Gastroesophageal sphincter (tissue), 4 donors: ENCODE measurements at regions not wholly inside any gene's neighbourhood (a gene's known extent, or its start where the extent isn't known, plus 50 kb on each side); places are given as distances from the start of the nearest gene placed in this dataset.

Experiments
- ATAC-seq: fragments of 150-250 bp; one replicate; pipeline ENCODE4 v1.9.1; 2016; ENCODE audit warnings: mild to moderate bottlenecking, moderate library complexity
- H3K27ac ChIP-seq, 4 donors: fragments of 200-600 bp; sonication (generic) in 3 of 4; 1 replicate in 3 of 4; 2 replicates in 1 of 4; pipeline ENCODE4 v1.5.1; 2016 to 2019
- H3K27me3 ChIP-seq: fragments of 200-600 bp; sonication (generic); one replicate; pipeline ENCODE4 v1.5.1; 2019
- H3K36me3 ChIP-seq, 2 donors: fragments of 200-600 bp; sonication (generic); one replicate each; pipeline ENCODE4 v1.5.1; 2019; ENCODE audit warnings: control low read depth in 1 of 2
- H3K4me1 ChIP-seq, 3 donors: fragments of 200-600 bp; sonication (generic); 1 replicate in 2 of 3; 2 replicates in 1 of 3; pipeline ENCODE4 v1.5.1; 2016 to 2019; ENCODE audit warnings: control low read depth in 2 of 3
- H3K4me3 ChIP-seq, 2 donors: fragments of 200-600 bp; sonication (generic); one replicate each; pipeline ENCODE4 v1.5.1; 2019; ENCODE audit warnings: mild to moderate bottlenecking in 1 of 2, moderate library complexity in 1 of 2
- H3K9me3 ChIP-seq, 3 donors: fragments of 200-600 bp; sonication (generic); one replicate each; pipeline ENCODE4 v1.5.1; 2017 to 2019; ENCODE audit warnings: control low read depth in 2 of 3
- EP300 ChIP-seq: sonication (generic); formaldehyde crosslinking; IDR thresholded peaks from one replicate; pipeline ENCODE4 v1.6.1; 2017; ENCODE audit warnings: antibody characterized with exemption, mild to moderate bottlenecking
- POLR2A ChIP-seq, 2 donors: fragments of 450-650 bp; IDR thresholded peaks; one replicate each; pipeline ENCODE4 v1.6.1; 2017; ENCODE audit warnings: antibody characterized with exemption in 2 of 2, mild to moderate bottlenecking in 2 of 2, moderate library complexity in 1 of 2
- POLR2AphosphoS5 ChIP-seq: sonication (generic); formaldehyde crosslinking; IDR thresholded peaks from one replicate; pipeline ENCODE4 v1.6.1; 2017; ENCODE audit warnings: antibody characterized with exemption
- WGBS, 2 donors: methylation state at CpG; one replicate each; pipeline ENCODE4 v1.1.5; 2018; ENCODE audit warnings: low coverage in 1 of 2; 5-methylcytosine and 5-hydroxymethylcytosine counted together
- TF ChIP-seq, protein P1 (sequence below), 4 experiments: fragments of 200-600 bp in 2 of 4; fragments of 450-650 bp in 2 of 4; sonication (generic) in 1 of 4; IDR thresholded peaks; one replicate each; pipeline ENCODE4 v1.5.1; 2017 to 2019; ENCODE audit warnings: antibody characterized with exemption in 4 of 4, mild to moderate bottlenecking in 2 of 4, moderate library complexity in 2 of 4

DNA sequence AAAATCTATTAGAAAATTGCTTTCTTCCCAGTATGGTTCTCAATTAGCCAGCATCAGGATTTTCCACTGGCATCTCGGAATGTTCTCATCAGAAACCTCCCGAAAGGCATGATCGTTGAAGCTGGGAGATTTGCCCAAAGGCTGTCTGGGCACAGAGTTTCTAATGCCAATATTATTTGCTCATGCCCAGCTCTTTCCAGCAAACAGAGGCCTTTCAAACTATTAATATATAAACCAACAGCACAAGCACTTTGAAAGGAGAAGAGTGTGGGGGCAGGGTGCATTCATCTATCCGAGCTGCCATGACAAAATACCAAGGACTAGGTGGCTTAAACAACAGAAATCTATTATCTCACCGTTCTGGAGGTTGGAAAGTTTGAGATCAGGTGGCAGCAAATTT is 88.3 kb upstream of the MSX1 start:
- Histone ChIP-seq H3K9me3 (peaks cover 0 to 1% (median 0%) of the 10 kb centered on the region in 3 donors), H3K36me3 (no peaks in the 10 kb centered on the region), H3K4me1 (no peaks in the 10 kb centered on the region), H3K4me3 (no peak overlapping the region), H3K27me3 (no peaks in the 10 kb centered on the region), H3K27ac (no peak overlapping the region)
- ATAC-seq: no peak
- TF ChIP-seq EP300 (no peak), POLR2A (IDR thresholded peaks at IDR 0.05) (no peak), POLR2AphosphoS5 (no peak)
- TF ChIP-seq, protein P1, sequence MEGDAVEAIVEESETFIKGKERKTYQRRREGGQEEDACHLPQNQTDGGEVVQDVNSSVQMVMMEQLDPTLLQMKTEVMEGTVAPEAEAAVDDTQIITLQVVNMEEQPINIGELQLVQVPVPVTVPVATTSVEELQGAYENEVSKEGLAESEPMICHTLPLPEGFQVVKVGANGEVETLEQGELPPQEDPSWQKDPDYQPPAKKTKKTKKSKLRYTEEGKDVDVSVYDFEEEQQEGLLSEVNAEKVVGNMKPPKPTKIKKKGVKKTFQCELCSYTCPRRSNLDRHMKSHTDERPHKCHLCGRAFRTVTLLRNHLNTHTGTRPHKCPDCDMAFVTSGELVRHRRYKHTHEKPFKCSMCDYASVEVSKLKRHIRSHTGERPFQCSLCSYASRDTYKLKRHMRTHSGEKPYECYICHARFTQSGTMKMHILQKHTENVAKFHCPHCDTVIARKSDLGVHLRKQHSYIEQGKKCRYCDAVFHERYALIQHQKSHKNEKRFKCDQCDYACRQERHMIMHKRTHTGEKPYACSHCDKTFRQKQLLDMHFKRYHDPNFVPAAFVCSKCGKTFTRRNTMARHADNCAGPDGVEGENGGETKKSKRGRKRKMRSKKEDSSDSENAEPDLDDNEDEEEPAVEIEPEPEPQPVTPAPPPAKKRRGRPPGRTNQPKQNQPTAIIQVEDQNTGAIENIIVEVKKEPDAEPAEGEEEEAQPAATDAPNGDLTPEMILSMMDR (IDR thresholded peaks at IDR 0.05): no peak
- WGBS, 2 donors: 73 to 81% methylated on average over 4 to 5 of the region's 5 CpGs

DNA sequence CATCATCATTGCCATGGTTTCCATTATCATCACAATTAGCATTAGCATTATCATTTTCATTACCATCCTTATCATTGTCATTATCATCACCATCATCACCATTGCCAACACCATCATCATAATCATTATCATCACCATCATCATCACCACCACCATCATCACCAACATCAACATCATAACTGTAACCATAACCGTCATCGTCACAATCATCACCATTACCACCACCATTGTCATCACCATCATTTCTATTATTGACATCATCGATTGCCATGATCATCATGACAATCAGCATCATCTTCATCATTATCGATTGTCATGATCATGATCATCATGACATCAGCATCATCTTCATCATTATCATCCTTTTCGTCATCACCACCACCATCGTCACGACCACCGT is 88.9 kb upstream of the MSX1 start:
- 86 to 96% methylated on average over 6 to 8 of the region's 8 CpGs for WGBS, 2 donors
- TF ChIP-seq POLR2AphosphoS5: no peak
- TF ChIP-seq, protein P1 (IDR thresholded peaks at IDR 0.05): no peak

DNA sequence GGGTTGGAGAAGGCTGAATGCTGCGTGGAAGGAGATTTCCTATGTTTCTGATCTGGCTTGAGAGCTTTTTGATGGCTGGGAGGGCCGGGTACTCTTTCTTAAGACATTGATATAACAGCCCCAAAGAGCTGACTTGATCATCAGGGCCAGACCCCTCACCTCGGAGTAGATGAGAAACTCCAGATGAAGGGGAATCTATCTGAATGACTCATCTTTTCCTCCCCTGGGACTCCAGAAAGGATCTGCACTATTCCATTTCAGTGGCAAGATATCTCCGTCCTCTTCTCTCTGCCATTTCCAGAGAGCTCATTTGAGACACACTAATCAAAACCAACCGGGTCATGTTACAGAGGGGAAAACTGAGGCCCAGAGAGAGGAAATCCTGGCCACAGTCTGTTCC is 92.9 kb upstream of the MSX1 start:
- Histone ChIP-seq H3K4me1 (no peaks in the 10 kb centered on the region), H3K27ac (no peak overlapping the region), H3K27me3 (no peaks in the 10 kb centered on the region), H3K36me3 (no peaks in the 10 kb centered on the region), H3K9me3 (peaks cover 0 to 5% (median 0%) of the 10 kb centered on the region in 3 donors), H3K4me3 (no peak overlapping the region)
- ATAC-seq: no peak
- TF ChIP-seq POLR2AphosphoS5 (no peak), EP300 (no peak), POLR2A (IDR thresholded peaks at IDR 0.05) (no peak)
- TF ChIP-seq, protein P1 (IDR thresholded peaks at IDR 0.05): no peak
- WGBS, 2 donors: 47 to 84% methylated on average over 3 of the region's 5 CpGs

More for the DNA sequence above, 88.9 kb upstream of the MSX1 start:
- no peaks in the 10 kb centered on the region for H3K27me3 ChIP-seq
- ATAC-seq: no peak
- H3K27ac ChIP-seq: no peak overlapping the region
- H3K4me3 ChIP-seq: no peak overlapping the region
- no peaks in the 10 kb centered on the region for H3K36me3 ChIP-seq
- H3K9me3 ChIP-seq: peaks cover 0 to 5% (median 0%) of the 10 kb centered on the region in 3 donors
- H3K4me1 ChIP-seq: no peaks in the 10 kb centered on the region

DNA sequence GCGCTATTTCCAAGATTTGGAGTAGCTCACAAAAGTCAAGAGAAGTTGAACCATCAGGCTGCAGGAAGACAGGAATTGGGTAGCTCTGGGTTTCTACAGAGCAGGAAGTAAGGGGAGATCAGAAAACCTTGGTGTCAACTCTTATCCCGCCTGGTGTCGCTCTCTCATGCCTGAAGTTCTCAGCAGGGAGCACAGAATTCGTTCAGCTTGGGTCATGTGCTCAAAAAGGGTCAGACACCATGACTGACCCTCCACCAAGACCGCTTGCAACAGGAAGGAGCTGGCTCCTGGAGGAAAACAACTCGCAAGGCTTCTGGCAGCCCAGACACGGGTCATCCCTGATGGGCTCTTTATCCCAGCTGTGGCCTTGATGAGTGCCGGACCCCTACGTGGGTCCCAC is 93.7 kb upstream of the MSX1 start:
- Histone ChIP-seq H3K4me1 (no peaks in the 10 kb centered on the region), H3K27ac (no peak overlapping the region), H3K27me3 (no peaks in the 10 kb centered on the region), H3K9me3 (peaks cover 0 to 5% (median 0%) of the 10 kb centered on the region in 3 donors), H3K36me3 (no peaks in the 10 kb centered on the region), H3K4me3 (no peak overlapping the region)
- no peak for ATAC-seq
- WGBS, 2 donors: 67 to 83% methylated on average over 4 to 5 of the region's 9 CpGs
- TF ChIP-seq POLR2AphosphoS5: no peak
- TF ChIP-seq, protein P1 (IDR thresholded peaks at IDR 0.05): no peak

DNA sequence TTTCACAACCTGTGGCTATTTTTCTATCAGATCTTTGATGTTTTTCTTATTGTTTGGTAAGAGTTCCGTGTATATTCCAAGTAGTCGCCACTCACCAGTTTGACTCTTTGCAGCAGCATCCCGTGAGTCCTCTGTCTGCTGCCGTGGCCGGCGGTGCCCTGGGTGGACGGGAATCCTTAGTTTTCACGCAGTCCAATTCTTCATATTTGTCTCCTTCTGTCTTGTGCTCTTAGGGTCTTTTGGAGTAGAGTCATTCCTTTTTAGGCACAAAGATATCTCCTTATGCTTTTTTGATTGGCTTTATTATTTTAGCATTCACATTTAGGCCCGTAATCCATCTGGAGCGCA is 94.9 kb upstream of the MSX1 start:
- TF ChIP-seq, protein P1 (IDR thresholded peaks at IDR 0.05): no peak
- no peak for TF ChIP-seq POLR2A (IDR thresholded peaks at IDR 0.05)
- no peak for TF ChIP-seq EP300
- TF ChIP-seq POLR2AphosphoS5: no peak
- H3K27ac ChIP-seq: no peak overlapping the region
- H3K36me3 ChIP-seq: no peaks in the 10 kb centered on the region
- no peaks in the 10 kb centered on the region for H3K27me3 ChIP-seq
- no peak for ATAC-seq
- WGBS, 2 donors: 77 to 88% methylated on average over 10 of the region's 10 CpGs
- H3K4me3 ChIP-seq: no peak overlapping the region
- no peaks in the 10 kb centered on the region for H3K4me1 ChIP-seq
- peaks cover 0 to 5% (median 0%) of the 10 kb centered on the region in 3 donors for H3K9me3 ChIP-seq
